ENCODE measurements at regions not wholly inside any gene's neighbourhood (a gene's known extent, or its start where the extent isn't known, plus 50 kb on each side); places are given as distances from the start of the nearest gene placed in this dataset.

DNA sequence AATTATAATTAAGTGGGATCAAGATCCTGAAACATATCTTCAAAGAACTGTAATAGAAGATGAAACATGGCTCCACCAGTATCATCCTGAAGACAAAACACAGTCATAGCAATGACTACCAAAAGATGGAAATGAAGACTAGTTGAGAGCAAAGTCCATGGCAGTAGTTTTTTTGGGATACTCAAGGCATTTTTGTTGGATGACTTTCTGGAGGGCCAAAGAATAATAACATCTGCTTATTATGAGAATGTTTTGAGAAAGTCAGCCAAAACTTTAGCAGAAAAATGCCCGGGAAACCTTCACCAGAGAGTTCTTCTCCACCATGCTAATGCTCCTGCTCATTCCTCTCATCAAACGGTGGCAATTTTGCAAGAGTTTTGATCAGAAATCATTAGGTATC, 809.4 kb upstream of the RAG2 start:
- H3K27ac ChIP-seq, result no peak overlapping the region
- no peaks in the 10 kb centered on the region for H3K9me3 ChIP-seq (ENCODE audit: control insufficient read depth, low read length)
- no peaks in the 10 kb centered on the region for H3K4me1 ChIP-seq
- TF ChIP-seq, protein P1, sequence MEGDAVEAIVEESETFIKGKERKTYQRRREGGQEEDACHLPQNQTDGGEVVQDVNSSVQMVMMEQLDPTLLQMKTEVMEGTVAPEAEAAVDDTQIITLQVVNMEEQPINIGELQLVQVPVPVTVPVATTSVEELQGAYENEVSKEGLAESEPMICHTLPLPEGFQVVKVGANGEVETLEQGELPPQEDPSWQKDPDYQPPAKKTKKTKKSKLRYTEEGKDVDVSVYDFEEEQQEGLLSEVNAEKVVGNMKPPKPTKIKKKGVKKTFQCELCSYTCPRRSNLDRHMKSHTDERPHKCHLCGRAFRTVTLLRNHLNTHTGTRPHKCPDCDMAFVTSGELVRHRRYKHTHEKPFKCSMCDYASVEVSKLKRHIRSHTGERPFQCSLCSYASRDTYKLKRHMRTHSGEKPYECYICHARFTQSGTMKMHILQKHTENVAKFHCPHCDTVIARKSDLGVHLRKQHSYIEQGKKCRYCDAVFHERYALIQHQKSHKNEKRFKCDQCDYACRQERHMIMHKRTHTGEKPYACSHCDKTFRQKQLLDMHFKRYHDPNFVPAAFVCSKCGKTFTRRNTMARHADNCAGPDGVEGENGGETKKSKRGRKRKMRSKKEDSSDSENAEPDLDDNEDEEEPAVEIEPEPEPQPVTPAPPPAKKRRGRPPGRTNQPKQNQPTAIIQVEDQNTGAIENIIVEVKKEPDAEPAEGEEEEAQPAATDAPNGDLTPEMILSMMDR (IDR thresholded peaks at IDR 0.05), result no peak
- H3K79me2 ChIP-seq, result no peaks in the 10 kb centered on the region
- no peaks in the 10 kb centered on the region for H3K27me3 ChIP-seq (ENCODE audit: control insufficient read depth, insufficient read depth, low read length)
- H2AFZ ChIP-seq, result no peak overlapping the region
- no peak overlapping the region for H3K4me3 ChIP-seq (ENCODE audit: low read depth, low read length)
- no peak overlapping the region for H3K9ac ChIP-seq
- H3K36me3 ChIP-seq (ENCODE audit: control insufficient read depth, insufficient read depth, low read length), result no peaks in the 10 kb centered on the region
- no peak overlapping the region for H3K4me2 ChIP-seq (ENCODE audit: low read length)

DNA sequence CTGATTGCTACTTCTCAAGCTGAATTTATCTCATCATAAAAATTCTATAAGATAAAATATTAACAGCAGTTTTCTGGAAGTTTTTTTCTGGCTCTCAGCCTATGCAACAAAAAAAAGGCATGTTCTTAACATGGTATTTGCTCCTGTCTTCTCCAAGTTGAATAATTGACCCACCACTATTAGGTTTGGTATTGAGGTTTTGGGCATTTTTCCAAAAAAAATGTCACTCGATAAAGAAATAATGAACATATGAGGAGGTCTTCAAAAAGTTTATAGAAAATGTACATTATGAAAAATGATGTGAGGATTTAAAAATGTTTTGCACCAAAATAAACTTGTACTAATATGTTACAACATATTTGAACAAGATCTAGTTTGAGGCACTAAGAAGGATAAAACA, 808.6 kb upstream of the RAG2 start:
- Histone ChIP-seq H3K79me2 (no peaks in the 10 kb centered on the region), H3K4me1 (no peaks in the 10 kb centered on the region), H2AFZ (no peak overlapping the region), H3K9me3 (ENCODE audit: control insufficient read depth, low read length) (no peaks in the 10 kb centered on the region), H3K27me3 (ENCODE audit: control insufficient read depth, insufficient read depth, low read length) (no peaks in the 10 kb centered on the region), H3K4me2 (ENCODE audit: low read length) (no peak overlapping the region), H3K9ac (no peak overlapping the region), H3K27ac (no peak overlapping the region), H3K36me3 (ENCODE audit: control insufficient read depth, insufficient read depth, low read length) (no peaks in the 10 kb centered on the region), H3K4me3 (ENCODE audit: low read depth, low read length) (no peak overlapping the region)
- TF ChIP-seq, protein P1 (IDR thresholded peaks at IDR 0.05), result no peak

DNA sequence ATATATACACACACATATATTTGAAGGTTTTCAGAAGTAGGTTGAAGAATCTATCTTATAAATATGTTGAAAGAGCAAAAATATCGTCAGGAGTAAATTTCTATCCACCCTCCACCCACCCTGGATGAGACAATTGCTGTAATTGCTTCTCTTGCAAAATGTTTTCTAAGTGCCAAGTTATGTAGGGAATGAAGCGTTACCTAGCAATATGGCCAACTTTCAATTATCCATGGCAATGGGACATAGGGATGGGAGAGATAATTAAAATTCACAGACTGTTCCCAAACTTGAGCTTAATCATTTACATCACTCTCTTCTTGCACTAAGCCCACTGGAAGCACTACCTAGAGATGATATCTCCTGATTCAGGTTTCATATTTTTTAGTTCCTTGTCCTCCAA, 806.2 kb upstream of the RAG2 start:
- no peak overlapping the region for H2AFZ ChIP-seq
- H3K9ac ChIP-seq, result no peak overlapping the region
- H3K27ac ChIP-seq, result no peak overlapping the region
- H3K4me2 ChIP-seq (ENCODE audit: low read length), result no peak overlapping the region
- no peaks in the 10 kb centered on the region for H3K27me3 ChIP-seq (ENCODE audit: control insufficient read depth, insufficient read depth, low read length)
- no peaks in the 10 kb centered on the region for H3K79me2 ChIP-seq
- no peaks in the 10 kb centered on the region for H3K4me1 ChIP-seq
- no peak overlapping the region for H3K4me3 ChIP-seq (ENCODE audit: low read depth, low read length)
- H3K36me3 ChIP-seq (ENCODE audit: control insufficient read depth, insufficient read depth, low read length), result no peaks in the 10 kb centered on the region
- H3K9me3 ChIP-seq (ENCODE audit: control insufficient read depth, low read length), result no peaks in the 10 kb centered on the region
- TF ChIP-seq, protein P1 (IDR thresholded peaks at IDR 0.05), result no peak

DNA sequence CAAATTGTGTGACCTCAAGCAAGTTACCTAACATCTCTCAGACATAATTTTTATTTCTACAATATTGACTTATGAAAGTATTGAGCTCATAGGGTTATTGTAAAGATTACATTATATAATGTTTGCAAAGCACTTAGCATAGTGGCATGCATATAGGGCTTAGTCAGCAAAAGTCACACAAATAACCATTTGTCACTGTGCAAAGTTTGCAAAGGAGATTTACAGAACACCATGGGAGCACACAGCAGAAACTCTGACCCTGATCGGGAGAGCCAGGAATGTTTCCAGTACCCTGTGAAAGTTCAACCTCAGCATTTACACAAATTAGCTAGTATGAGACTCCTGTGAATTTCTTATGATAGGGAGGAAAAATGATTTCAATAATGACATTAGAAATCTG, 804.6 kb upstream of the RAG2 start:
- TF ChIP-seq, protein P1 (IDR thresholded peaks at IDR 0.05), result no peak
- Histone ChIP-seq H3K9me3 (ENCODE audit: control insufficient read depth, low read length) (no peaks in the 10 kb centered on the region), H3K4me3 (ENCODE audit: low read depth, low read length) (no peak overlapping the region), H3K27me3 (ENCODE audit: control insufficient read depth, insufficient read depth, low read length) (no peaks in the 10 kb centered on the region), H2AFZ (no peak overlapping the region), H3K79me2 (no peaks in the 10 kb centered on the region), H3K27ac (no peak overlapping the region), H3K4me1 (no peaks in the 10 kb centered on the region), H3K9ac (no peak overlapping the region), H3K36me3 (ENCODE audit: control insufficient read depth, insufficient read depth, low read length) (no peaks in the 10 kb centered on the region), H3K4me2 (ENCODE audit: low read length) (no peak overlapping the region)

DNA sequence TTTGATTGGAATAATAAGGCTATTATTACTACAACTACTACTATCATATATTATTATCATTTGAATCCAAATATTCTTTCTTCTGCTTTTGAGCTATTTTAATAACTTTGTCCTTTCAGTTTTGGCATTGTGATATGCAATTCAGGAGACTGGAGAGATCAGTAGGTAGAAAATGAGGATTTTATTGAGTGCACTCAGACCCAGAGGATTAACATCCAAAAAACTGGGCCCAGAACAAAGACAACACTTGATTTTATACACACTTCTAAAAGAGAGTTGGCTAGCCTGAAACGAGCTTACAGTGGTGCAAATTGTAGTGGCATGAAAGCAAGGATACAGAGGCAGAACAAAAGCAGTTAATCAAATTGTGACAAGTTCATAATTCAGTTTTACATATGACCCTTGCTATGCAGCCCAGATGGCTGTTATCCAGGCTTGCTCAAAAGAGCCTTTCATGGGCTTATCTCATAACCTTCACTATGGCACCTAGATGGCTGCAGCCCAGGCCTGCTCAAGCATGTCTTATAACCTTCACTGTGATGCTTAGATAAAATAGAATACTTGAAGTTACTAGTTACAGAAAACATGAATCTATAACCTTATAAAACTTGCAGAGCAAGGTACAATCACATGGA, 796.3 kb upstream of the RAG2 start:
- Histone ChIP-seq H3K27ac (no peak overlapping the region), H3K4me1 (no peaks in the 10 kb centered on the region), H3K79me2 (no peaks in the 10 kb centered on the region), H3K27me3 (ENCODE audit: control insufficient read depth, insufficient read depth, low read length) (no peaks in the 10 kb centered on the region), H3K9ac (no peak overlapping the region), H2AFZ (no peak overlapping the region), H3K4me2 (ENCODE audit: low read length) (no peak overlapping the region), H3K36me3 (ENCODE audit: control insufficient read depth, insufficient read depth, low read length) (no peaks in the 10 kb centered on the region), H3K9me3 (ENCODE audit: control insufficient read depth, low read length) (no peaks in the 10 kb centered on the region), H3K4me3 (ENCODE audit: low read depth, low read length) (no peak overlapping the region)
- TF ChIP-seq, protein P1 (IDR thresholded peaks at IDR 0.05), result no peak
